GM19463 (cell line): ENCODE measurements at regions not wholly inside any gene's neighbourhood (a gene's known extent, or its start where the extent isn't known, plus 50 kb on each side); places are given as distances from the start of the nearest gene placed in this dataset.
"Not testable (repeated sequence)": the region's sequence is repeated elsewhere in the genome, so short reads cannot be mapped to it uniquely, and the experiment has no call there.

Experiments used
- ATAC-seq: cut with Tn5 transposase; IDR thresholded peaks from one replicate; pipeline ENCODE4 v1.9.1; 2021; ENCODE audit warnings: mild to moderate bottlenecking, moderate library complexity; ENCODE audit not compliant: unreplicated experiment

DNA sequence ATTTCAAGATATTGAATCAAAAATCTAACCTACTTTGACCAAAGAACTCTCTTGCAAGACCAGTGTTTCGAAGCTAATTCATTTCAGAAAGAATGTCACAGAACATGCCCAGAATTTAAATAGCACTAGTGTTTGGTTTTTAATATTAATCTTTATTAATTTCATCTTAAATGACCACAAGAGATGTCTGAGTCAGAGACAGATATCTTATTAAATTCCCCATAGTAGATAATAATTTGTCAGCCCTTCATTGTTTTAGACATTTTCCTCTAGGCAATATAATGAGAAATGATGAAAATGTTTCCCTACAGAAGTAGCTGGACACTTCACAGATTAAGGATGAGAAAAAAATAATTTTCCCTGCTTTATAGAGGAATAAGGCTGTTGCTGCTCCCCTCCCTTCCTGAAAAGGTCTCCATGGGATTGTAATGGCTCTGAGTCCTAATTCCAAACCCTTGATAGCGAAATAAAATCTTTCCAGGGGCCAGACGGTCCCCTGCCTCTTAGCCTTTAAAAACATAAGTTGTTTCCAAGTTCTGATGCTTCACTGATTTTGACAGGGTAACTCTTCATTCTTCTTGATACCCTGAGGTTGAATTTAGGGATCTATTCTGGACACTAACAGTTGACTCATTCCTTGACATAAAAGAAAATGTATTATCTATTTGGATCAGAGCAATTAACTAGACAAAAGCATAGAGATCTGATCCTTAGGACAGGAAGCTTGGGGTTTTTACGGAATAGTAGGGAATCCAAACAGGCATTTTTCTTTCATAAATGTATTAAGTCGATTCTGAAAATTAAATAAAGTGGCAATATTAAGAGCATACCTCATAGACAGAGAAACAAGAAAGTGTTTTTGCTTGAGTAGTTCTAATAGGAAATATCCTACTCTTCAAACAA is 820.8 kb downstream of the BRINP3 start:
- ATAC-seq = no peak

DNA sequence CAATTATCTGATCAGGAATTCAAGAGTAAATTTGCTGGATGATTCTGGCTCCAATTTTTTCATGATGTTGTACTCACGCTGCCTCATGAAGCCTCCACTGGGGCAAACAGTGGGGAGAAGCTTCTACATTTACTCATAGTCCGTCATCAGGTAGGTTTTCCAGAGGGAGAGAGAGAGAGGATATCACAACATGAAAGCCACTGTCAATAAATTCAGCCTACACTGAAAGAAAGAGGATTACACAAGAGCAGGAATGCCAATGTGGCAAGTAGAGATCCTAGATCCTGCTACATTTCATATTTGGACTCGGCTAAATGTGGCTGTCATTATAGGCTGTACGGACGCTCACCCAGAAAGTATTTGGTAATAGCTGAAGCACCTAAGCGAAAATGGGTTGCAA is 819.9 kb downstream of the BRINP3 start:
- no peak for ATAC-seq

DNA sequence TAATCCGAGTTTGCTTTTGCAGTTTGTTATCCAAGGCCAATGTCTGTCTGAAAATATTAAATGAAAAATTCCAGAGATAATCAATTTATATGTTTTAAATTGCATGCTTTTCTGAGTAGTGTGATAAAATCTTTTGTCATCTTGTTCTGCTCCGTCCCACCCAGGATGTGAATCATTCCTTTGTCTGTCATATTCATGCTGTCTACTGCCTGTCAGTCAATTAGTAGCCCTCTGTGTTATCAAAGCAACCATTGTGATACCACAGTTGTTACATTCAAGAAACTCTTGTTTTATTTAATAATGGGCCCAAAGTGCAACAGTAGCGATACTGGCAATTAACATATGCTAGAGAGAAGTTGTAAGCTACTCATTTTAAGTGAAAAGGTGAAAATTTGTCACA is 819.3 kb downstream of the BRINP3 start:
- no peak for ATAC-seq

DNA sequence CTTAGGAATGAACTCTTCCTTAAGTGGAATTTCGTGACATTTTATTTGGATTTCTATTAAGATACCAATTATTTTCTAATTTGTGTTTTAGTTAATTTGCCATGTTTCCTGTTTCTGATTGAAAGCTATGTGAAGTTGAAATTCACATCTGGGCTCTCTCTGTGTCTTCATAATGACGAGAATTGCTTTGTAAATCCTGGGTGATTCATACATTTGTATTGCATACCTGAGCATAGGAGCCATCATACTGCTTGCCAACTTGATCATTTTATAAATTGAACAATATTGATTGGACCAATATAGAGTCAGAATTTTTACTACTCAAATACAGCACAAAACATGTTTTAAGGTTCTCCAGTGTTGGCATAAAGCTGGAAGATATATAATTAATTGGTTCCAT is 817.9 kb downstream of the BRINP3 start:
- no peak for ATAC-seq

DNA sequence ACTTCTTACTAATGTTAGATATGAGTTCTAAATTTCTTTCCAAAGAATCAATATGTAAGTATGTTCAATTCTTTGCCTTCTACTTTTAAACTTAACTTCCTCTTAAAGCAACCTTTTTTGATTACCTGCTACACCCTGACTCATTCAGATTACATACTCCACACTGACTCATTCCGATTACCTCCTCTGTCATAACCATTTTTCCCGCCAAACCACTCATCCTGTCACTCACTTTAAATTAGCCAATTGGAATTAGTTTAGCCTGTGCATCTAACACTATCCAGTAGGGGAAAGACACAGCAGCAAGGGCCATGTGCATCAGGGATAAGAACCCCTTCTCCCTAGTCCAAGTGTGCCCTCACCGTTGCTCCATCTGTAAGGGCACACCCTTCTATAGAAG is 815.5 kb downstream of the BRINP3 start:
- ATAC-seq = no peak

DNA sequence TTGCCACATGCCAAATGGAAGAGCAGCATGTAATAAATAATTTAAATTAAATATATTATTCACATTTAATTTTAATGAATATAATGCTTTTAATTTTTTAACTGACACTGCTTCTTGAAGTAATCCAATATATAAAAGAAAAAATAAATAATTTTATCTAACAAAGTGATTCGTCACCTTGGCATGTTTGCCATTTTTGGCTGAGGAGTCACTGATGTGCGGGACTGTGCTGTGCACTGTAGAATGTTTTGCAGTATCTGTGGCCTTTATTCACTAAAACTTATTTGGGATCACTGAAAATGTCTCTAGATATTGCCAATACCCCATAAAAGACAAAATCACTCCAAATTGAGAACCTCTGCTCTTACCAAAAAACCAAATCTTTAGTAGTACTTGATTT is 807.8 kb downstream of the BRINP3 start:
- ATAC-seq = no peak

DNA sequence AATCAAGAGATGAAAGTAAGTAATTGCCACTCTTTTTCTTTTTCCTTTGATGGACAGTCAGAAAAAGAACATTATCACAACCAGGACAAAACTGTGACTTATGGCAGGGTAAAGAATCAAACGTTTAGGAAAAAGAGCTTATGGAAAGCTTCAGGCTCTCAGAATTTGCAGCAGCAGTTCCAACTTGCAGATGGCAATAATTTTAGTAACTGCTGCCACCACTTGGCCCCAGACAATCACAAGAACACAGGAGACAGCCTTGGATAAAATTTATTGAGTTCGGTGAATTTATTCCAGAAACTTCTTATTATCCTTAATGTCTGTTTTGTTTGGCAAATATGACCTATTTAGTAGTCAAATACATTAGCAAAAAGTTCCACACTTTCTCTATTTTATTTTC is 804.4 kb downstream of the BRINP3 start:
- no peak for ATAC-seq

DNA sequence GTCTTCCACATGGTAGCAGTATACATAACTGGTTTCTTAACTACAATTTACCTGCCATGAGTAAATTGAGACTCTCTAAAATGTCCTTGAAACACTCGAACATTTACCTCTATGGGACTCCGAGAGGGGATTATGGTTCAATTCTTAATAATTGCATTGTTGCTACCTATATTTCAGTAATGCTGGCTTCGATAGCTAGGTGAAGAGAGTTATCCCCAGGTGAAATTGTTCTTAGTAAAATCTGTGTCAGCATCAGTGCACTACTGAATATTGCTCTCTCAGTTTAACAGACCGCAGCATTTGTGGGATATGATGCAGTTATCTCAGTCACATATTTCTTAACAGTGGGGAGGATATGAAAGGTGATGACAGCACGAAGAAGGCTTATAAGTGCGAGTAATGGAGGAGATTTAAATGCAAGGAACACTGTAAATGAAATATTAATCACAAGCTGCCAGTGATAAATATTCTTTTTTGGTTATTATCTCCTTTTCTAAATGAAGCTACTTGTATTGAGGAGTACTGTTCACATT is 801.9 kb downstream of the BRINP3 start:
- no peak for ATAC-seq

DNA sequence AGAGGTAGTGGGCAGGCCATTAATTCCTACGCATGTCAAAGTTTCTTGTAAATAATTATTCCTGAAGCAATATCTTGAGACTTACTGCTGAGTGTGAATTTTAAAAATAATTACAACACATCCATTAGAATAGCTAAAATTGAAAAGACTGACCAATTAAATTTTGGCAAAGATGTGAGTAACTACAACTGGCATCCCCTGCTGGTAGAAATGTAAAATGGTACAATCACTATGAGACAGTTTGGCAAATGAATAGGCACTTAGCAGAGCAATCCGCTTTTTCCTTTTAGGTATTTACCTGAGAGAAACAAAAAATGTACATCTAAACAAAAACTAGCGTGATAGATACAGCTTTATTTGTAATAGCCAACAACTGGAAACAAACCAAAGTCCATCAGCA is 798.9 kb downstream of the BRINP3 start:
- ATAC-seq = no peak

DNA sequence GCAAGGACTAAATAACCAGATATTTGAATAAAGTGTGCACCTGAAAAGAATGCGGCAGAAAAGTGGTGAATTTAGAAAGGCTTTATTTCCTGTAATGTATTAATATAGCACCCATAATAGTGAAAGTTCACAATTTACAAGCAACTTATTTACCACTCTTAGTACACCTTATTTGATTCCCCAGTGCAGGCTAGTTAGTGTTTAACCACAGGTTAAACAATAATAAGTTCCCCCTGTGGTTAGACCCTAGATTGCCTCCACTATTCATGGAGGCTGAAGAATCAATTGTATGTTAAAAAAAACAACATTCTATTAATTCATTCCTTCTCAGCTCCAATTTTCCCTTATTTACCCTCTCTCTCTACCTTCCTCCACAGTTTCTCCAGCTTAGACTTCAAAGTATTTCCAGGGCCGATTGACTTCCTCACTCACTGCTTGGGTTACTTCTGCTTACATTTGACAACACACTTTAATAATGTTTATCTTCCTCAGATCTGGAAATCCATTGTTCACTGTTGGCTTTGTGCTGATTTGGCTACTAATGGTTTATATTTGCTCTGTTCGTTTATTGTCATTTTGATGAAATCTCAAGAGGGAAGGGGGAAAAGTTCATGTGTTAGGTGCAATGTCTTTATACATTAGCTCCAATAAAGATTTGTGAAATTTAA is 796.3 kb downstream of the BRINP3 start:
- peak; percentile 84 for ATAC-seq

DNA sequence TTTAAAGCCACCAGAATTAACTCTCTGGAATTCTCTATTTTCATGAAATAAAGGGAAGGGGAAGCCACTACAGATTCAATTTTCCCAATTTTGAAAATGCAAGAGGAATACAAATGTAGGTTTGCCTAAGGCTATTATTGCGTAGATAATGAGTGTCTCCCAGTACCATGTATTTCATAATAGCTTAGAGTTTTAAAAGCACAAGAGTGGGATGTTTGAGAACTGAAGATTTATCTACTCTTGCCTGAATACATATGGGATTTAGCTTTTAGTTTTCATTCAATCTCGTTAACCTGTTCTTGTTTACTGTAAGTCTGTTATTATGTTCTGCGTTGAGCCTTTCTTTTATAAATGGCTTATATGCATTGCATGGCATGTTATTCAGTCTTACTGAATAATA is 795.1 kb downstream of the BRINP3 start:
- ATAC-seq = no peak

DNA sequence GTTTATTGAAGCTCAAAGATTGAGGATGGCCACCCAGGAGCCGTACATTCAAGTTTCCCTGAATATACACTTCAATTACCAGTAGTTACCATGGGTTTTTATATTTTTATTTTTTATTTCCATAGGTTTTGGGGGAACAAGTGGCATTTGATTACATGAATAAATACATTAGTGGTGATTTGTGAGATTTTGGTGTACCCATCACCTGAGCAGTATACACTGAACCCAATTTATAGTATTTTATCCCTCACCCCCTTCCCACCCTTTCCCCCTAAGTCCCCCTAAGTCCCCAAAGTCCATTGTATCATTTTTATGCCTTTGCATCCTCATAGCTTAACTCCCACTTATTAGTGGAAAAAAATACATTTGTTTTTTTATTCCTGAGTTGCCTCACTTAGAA is 791.4 kb downstream of the BRINP3 start:
- no peak for ATAC-seq

DNA sequence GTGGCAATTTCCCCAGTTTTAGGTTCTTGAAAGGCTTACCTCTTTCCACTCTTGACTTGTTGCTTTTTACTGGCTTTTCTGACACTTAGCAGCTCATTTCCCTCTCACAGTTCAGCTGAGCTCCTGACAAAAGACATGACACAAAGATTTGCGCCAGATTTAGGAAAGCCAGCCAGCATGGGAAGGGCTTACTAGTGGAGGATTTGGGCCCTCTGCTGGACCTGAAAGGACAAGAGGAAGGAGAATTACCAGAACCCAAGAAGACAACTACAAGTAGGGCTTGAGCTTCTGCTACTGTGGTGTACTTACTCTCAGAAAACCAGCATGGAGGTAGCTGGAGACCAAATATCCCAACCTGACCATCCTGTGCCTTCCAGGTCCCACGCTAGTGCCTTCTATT is 784.5 kb downstream of the BRINP3 start:
- ATAC-seq = no peak

DNA sequence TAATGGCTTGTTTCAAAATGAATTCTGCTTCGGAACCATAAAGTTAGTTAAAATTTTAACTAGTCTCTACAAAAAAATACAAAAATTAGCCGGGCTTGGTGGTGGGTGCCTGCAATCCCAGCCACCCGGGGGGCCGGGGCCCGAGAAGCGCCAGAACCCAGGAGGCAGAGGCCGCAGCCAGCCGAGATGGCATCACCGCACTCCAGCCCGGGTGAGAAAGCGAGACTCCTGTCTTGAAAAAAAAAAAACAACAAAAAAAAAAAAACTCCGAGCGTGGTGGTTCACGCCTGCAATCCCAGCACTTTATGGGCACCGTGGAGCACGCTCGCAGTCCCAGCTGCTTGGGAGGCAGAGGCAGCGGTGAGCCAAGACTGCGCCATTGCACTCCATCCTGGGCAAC is 781.4 kb downstream of the BRINP3 start:
- no peak for ATAC-seq

DNA sequence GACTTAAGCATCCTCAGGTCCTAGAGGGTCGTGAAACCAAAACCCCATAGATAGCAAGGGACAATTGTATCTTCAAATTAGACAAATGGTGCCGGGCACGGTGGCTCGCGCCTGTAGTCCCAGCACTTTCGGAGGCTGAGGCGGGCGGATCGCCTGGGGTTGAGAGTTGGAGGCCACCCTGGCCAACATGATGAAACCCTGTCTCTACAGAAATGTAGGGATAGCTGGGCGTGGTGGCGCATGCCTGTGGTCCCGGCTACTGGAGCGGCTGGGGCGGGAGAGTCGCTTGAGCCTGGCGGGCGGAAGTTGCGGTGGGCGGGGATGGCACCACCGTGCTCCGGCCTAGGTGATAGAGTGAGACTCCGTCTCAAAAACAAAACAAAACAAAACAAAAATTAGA is 780.6 kb downstream of the BRINP3 start:
- ATAC-seq = no peak

DNA sequence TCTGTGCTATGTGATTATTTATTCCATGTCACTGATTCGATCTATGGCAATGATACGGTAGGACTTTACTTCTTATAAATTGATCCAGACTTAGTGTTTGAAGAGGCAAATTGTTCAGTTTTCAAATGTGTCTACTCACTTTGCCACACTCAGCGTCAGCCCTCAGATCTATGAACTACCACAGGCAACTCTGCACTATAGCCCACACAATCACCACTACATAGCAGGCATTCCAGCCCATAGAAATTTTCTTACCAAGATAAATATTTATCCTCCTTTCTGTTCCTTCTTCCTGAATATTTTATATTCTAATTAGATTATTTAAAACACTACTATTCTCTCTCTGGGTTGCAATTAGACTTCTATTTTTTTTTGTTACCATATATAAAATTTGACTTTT is 776.1 kb downstream of the BRINP3 start:
- ATAC-seq = no peak

DNA sequence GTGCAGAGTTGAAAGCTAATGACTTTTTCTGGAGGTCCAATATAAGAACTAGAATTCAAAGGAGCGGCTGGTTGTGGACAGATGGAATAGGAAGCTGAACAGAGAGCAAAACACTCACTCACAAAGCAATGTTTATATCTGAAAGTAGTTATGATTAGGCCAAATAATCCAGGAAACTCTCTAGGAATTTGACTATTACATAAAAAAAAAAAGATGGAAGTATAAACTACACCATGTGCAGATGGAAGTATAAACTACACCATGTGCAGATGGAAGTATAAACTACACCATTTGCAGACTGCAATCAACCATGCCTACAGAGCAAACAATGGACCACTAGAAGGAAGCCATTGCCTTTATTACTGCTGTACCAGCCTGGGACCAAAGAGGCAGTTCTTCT is 771.1 kb downstream of the BRINP3 start:
- ATAC-seq = no peak

DNA sequence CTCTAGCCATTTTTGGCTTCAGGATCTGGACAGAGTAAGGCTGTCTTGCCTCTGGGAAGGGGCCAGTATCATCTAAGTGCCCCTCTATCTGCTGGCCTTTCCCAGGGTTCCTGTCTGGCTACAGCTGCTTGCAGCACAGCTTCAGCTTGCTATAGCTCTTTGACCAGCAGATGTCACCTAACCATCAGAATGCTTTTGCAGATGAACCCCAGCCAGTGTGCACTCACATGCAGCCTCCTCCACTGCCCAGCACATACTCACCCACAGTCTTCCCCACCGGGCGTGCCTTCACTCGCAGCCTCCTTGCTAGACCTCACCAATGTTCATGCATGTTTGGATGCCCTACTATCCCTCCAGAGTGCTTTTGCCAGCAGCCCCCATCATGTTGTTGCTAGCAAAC is 769.0 kb downstream of the BRINP3 start:
- ATAC-seq = no peak

DNA sequence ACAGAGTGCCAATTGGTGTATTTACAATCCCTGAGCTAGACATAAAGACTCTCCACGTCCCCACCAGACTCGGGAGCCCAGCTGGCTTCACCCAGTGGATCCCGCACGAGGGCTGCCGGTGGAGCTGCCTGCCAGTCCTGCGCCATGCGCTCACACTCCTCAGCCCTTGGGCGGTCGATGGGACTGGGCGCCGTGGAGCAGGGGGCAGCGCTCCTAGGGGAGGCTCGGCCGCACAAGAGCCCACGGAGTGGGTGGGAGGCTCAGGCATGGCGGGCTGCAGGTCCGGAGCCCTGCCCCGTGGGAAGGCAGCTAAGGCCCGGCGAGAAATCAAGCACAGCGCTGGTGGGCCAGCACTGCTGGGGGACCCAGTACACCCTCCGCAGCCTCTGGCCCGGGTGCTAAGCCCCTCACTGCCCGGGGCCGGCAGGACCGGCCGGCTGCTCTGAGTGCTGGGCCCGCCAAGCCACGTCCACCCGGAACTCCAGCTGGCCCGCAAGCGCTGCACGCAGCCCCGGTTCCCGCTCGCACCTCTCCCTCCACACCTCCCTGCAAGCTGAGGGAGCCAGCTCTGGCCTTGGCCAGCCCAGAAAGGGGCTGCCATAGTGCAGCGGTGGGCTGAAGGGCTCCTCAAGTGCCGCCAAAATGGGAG is 759.4 kb downstream of the BRINP3 start:
- not testable (repeated sequence) for ATAC-seq

DNA sequence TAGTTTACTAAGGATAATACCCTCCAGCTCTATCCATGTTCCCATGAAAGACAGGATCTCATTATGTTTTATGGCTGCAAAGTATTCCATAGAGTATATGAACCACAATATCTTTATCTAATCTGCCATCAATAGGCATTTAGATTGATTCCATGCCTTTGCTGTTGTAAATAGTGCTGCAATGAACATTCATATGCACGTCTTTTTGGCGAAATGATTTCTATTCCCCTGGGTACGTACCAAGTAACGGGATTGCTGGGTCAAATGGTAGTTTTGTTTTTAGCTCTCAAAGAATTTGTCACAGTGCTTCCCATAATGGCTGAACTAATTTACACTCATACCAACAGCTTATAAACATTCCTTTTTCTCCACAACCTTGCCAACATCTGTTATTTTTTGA is 750.9 kb downstream of the BRINP3 start:
- no peak for ATAC-seq

DNA sequence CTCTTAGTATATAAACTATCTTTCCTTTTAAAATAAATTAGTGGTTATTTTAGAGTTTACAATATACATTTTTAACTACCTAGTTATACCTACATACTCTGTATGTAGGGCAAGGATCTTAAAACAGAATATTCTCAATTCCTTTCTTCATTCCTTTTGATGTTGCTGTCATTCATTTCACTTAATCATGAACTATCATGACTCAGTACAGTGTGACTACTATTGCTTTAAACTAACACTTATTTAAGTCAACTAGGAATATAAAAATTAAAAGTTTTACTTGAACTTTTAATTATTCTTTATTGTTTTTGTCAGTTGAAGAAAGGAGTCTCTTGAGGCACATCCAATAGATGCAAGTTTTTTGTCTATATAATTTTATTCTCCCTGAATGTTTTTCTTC is 726.4 kb downstream of the BRINP3 start:
- ATAC-seq = no peak
